ENCODE measurements at regions not wholly inside any gene's neighbourhood (a gene's known extent, or its start where the extent isn't known, plus 50 kb on each side); places are given as distances from the start of the nearest gene placed in this dataset.
"Not testable (repeated sequence)": the region's sequence is repeated elsewhere in the genome, so short reads cannot be mapped to it uniquely, and the experiment has no call there.

DNA sequence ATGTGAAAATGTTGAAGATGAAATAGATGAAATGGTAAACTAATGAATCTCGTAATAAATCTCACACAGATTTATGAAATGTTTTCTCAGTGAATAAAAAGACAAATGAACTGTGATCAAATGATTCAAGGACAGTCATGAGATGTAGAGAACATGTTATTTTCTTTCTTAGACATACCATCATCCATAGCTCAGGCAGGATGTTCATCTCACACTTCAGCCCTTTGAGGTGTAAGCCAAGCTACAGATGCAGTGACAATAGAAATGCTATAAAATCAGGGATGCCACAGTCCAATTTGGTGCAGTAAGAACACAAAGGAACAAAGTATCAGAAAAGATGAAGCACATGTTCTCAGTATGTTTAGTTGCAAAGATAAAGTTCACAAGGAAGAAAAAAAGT lies 242.7 kb upstream of the KRR1 start:
- Histone ChIP-seq H3K4me3 (replicated peaks in 1 of 3) (no peak overlapping the region), H3K27ac (no peak overlapping the region), H3K27me3 (no peaks in the 10 kb centered on the region), H3K4me1 (peaks cover 17 to 28% of the 10 kb centered on the region in 2 donors), H3K9me3 (no peaks in the 10 kb centered on the region), H3K36me3 (no peaks in the 10 kb centered on the region)
- intact Hi-C loops (cut with DNase I), result no loop called here
- 95 to 97% methylated on average over 1 of the region's 1 CpG for WGBS, 2 donors
- TF ChIP-seq, protein P1, sequence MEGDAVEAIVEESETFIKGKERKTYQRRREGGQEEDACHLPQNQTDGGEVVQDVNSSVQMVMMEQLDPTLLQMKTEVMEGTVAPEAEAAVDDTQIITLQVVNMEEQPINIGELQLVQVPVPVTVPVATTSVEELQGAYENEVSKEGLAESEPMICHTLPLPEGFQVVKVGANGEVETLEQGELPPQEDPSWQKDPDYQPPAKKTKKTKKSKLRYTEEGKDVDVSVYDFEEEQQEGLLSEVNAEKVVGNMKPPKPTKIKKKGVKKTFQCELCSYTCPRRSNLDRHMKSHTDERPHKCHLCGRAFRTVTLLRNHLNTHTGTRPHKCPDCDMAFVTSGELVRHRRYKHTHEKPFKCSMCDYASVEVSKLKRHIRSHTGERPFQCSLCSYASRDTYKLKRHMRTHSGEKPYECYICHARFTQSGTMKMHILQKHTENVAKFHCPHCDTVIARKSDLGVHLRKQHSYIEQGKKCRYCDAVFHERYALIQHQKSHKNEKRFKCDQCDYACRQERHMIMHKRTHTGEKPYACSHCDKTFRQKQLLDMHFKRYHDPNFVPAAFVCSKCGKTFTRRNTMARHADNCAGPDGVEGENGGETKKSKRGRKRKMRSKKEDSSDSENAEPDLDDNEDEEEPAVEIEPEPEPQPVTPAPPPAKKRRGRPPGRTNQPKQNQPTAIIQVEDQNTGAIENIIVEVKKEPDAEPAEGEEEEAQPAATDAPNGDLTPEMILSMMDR (IDR thresholded peaks at IDR 0.05), result no peak
- no peak for TF ChIP-seq POLR2A (IDR thresholded peaks at IDR 0.05)
- no peak for DNase-seq

DNA sequence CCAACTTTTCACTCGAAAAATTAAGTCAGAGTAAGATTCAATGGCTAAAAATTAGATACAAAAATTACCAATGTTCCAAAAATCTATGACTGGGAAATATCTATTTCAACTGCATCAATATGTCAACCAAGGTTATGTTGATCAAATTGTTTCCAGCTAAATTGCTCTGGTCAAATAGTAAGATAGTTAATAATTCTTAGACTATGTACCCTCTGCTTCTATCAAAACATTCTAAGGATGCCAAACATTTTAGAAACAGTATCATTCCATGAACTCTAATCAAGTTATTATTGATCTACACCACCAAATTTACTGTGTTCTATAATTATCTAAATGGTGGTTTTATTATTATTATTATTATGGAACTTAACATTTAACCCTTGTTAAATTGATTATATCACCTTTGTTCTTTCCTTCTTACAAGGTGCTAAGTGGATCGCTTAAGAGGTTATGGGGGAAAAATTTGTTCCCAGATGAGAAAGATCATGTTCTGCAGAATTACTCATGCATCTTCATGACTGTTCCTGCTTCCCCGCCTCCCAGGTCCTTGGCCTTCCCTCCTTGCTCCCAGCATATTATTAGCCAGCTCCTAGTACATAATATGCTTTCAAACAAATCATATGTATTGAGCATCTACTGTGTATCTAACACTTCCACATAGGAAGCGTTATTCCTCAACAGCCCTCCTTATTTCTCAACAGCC lies 240.5 kb upstream of the KRR1 start:
- intact Hi-C loops (cut with DNase I), result no loop called here
- no peak for DNase-seq
- WGBS, 2 donors, result 84 to 86% methylated on average over 4 of the region's 4 CpGs

DNA sequence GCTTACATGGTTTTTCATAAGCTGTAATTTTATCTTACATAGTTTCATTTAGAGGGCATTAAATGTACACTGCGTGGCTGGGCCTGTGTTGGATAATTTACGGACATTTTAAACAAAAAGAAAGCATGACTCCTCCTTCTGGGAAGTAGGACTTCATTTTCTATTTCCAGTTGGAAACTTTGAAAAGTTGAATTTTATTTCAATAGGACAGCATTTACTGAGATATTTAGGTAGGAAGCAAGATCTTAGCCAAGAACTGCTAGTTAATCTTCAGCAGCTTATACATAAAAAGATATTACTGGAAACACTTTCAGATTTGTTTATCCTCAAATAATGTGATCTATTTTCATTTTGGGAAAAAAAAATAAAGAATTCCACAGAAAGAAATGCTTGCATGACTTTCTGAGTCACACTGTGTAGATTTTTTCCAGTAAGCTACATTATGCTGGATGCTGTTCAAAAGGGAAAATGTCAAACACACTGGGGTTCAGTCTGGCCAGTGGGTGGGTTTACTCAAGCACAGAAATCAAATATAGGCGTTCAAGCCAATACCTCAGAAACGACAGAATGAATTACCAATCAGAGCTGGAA lies 239.4 kb upstream of the KRR1 start:
- 51 to 59% methylated on average over 4 of the region's 4 CpGs for WGBS, 2 donors
- DNase-seq, result no peak
- Histone ChIP-seq H3K4me1 (peaks cover 17 to 31% of the 10 kb centered on the region in 2 donors), H3K36me3 (no peaks in the 10 kb centered on the region), H3K4me3 (replicated peaks in 1 of 3) (no peak overlapping the region), H3K9me3 (no peaks in the 10 kb centered on the region), H3K27ac (peak overlapping the region in 2 of 3 donors; percentile 9 to 43), H3K27me3 (no peaks in the 10 kb centered on the region)
- intact Hi-C loops (cut with DNase I), result no loop called here
- TF ChIP-seq POLR2A (IDR thresholded peaks at IDR 0.05), result no peak
- TF ChIP-seq, protein P1 (IDR thresholded peaks at IDR 0.05), result no peak

More for the DNA sequence above, 240.5 kb upstream of the KRR1 start:
- no peaks in the 10 kb centered on the region for H3K27me3 ChIP-seq
- H3K27ac ChIP-seq, result peak overlapping the region in 1 of 3 donors; percentile 9
- no peak overlapping the region for H3K4me3 ChIP-seq (replicated peaks in 1 of 3)
- H3K9me3 ChIP-seq, result no peaks in the 10 kb centered on the region
- no peaks in the 10 kb centered on the region for H3K36me3 ChIP-seq
- H3K4me1 ChIP-seq, result peaks cover 17 to 26% of the 10 kb centered on the region in 2 donors
- TF ChIP-seq POLR2A (IDR thresholded peaks at IDR 0.05), result no peak
- TF ChIP-seq, protein P1 (IDR thresholded peaks at IDR 0.05), result no peak

DNA sequence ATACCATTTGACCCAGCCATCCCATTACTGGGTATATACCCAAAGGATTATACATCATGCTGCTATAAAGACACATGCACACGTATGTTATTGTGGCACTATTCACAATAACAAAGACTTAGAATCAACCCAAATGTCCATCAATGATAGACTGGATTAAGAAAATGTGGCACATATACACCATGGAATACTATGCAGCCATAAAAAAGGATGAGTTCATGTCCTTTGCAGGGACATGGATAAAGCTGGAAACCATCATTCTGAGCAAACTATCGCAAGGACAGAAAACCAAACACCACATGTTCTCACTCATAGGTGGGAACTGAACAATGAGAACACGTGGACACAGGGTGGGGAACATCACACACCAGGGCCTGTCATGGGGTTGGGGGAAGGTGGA lies 237.6 kb upstream of the KRR1 start:
- WGBS, 2 donors, result 98 to 100% methylated on average over 3 of the region's 3 CpGs
- H3K9me3 ChIP-seq; H3K27ac ChIP-seq; H3K36me3 ChIP-seq; H3K27me3 ChIP-seq; DNase-seq; intact Hi-C loops (cut with DNase I); H3K4me3 ChIP-seq (replicated peaks in 1 of 3): not testable (repeated sequence)
- H3K4me1 ChIP-seq, result peaks cover 22 to 33% of the 10 kb centered on the region in 2 donors

DNA sequence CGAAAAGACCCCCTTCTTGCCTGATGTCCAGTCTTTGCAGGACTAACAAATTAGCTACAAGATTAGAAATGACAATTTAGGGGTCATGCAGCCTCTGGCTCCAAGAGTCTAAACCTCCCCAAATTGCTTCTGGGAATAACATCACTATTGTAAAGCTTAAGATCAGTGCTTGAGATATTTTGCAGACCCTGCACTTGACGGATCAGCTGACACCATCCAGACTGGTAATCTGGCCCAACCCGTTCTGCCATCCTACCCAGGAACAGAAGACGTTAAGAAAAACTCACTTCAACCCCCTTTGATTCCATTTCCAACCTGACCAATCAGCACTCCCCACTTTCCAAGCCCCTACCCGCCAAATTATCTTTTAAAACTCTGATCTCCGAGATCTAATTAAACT lies 236.7 kb upstream of the KRR1 start:
- Histone ChIP-seq H3K27me3 (no peaks in the 10 kb centered on the region), H3K4me3 (replicated peaks in 1 of 3) (no peak overlapping the region), H3K4me1 (peaks cover 22 to 29% of the 10 kb centered on the region in 2 donors), H3K36me3 (no peaks in the 10 kb centered on the region), H3K9me3 (no peaks in the 10 kb centered on the region), H3K27ac (no peak overlapping the region)
- intact Hi-C loops (cut with DNase I), result no loop called here
- DNase-seq, result no peak
- TF ChIP-seq POLR2A (IDR thresholded peaks at IDR 0.05), result no peak
- TF ChIP-seq, protein P1 (IDR thresholded peaks at IDR 0.05), result no peak
- 82 to 87% methylated on average over 6 of the region's 6 CpGs for WGBS, 2 donors

All from thyroid gland (tissue), 4 donors.